ENCODE measurements at regions not wholly inside any gene's neighbourhood (a gene's known extent, or its start where the extent isn't known, plus 50 kb on each side); places are given as distances from the start of the nearest gene placed in this dataset.
"Not testable (repeated sequence)": the region's sequence is repeated elsewhere in the genome, so short reads cannot be mapped to it uniquely, and the experiment has no call there.

GRCh38 chr18:8499810-8500675 lies 109.2 kb upstream of the RAB12 start:
- no peak for DNase-seq (ENCODE audit: low spot score)

DNA sequence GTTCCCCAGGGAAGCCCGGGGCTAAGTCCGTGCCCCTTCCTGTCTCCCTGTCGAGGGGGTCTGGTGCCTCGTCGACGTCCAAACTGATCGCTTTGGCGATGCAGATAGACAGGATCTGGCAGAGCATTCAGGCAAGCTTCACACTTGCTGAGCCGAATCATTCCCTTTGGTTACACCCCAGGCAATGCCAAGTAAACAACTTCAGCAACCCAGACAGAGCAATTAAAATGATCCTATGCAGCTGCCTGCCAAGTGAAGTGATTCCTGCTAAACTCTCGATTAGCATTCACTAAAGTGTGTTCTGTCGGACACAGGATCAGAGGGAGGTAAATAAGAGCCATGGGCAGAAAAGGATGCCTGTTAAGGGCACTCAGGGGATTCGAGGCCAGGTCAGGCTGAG lies 108.2 kb upstream of the RAB12 start:
- no peak for DNase-seq (ENCODE audit: low spot score)

GRCh38 chr18:8503248-8503647 lies 106.0 kb upstream of the RAB12 start:
- no peak for DNase-seq (ENCODE audit: low spot score)

GRCh38 chr18:8504424-8504823 lies 104.8 kb upstream of the RAB12 start:
- no peak for DNase-seq (ENCODE audit: low spot score)

GRCh38 chr18:8504880-8505435 lies 104.3 kb upstream of the RAB12 start:
- no peak for DNase-seq (ENCODE audit: low spot score)

- DNase-seq (ENCODE audit: low spot score), result no peak
Measured at GRCh38 chr18:8506251-8507049, 102.8 kb upstream of the RAB12 start.

GRCh38 chr18:8507361-8507760 lies 101.9 kb upstream of the RAB12 start:
- DNase-seq (ENCODE audit: low spot score), result no peak

- DNase-seq (ENCODE audit: low spot score), result no peak
Measured at GRCh38 chr18:8507915-8508705, 101.1 kb upstream of the RAB12 start.

- DNase-seq (ENCODE audit: low spot score), result no peak
Measured at GRCh38 chr18:8513249-8513648, 96.0 kb upstream of the RAB12 start.

DNA sequence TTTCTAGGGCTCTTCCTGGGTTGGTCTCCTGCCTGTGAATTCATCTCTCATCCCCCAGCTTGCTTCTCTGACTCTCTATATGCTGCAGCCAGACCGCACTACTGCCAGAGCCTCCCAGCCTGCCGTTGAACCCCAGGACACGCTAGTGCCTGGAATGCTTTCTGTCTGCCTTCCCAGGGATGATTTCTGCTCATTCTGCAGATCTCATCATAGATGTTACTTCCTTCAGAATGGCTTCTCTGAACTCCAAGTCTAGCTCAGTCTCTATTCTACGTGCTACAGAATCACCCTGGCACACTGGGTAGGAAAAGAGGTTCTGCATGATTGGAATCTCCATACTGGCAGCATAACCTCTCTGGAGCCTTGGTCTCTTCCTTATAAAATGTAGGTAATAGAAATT lies 94.8 kb upstream of the RAB12 start:
- no peak for DNase-seq (ENCODE audit: low spot score)

- no peak for DNase-seq (ENCODE audit: low spot score)
Measured at GRCh38 chr18:8515142-8515865, 93.9 kb upstream of the RAB12 start.

- DNase-seq (ENCODE audit: low spot score), result no peak
Measured at GRCh38 chr18:8516371-8517250, 92.6 kb upstream of the RAB12 start.

DNA sequence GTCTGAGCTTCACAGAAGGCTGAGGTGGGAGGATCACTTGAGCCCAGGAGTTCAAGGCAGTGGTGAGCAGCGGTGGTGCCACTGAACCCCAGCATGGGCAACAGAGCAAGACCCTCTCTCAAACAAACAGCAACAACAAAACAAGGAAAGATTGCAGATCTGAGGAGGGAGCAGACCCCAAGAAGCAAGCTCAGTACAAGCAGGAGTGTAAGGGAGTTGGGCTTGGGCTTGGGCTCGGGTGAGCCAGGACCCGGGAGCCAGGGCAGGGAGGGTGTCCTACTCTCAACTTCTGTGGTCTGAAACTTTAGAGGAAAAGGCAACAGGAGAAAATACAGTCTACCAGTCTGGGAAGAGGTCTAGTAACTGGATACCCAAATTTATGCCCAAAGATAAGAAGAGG lies 92.0 kb upstream of the RAB12 start:
- DNase-seq (ENCODE audit: low spot score), result no peak

DNA sequence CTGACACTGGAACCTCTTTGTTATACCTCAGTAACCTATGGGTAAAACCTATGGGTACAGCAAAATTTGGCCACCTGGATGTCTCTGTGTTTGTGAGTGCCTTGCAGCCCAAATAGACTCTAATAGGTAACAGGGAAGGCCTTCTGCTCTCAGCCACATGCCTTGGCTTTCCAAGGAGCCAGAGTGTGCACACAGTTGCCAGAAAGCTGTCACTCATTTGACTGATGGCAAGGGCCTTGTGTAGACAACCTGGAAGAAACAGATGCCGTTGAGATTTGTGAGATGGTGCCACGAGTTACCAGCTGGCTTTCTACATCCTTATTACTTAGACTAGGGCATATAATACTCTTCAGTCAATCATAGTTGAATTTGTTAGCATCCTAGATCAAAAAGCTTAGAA lies 90.1 kb upstream of the RAB12 start:
- no peak for DNase-seq (ENCODE audit: low spot score)

DNA sequence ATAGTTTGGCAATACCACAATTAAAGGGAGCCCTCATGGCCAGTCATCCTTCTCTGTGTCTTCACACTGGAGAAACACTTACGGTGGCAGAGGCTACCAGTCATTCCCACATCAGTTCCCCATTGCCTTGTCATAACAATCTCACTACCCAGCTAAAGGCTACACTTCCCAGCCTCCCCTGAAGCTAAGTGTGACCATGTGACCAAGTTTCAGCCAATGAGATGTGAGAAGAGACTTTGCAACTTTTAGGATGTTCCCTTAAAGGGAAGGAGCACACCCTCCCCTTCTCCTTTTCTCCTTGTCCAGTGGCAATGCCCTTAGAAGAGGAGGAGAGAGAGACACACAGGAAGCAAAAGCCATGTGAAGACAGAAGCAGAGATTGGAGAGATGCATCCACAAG lies 89.0 kb upstream of the RAB12 start:
- no peak for DNase-seq (ENCODE audit: low spot score)

- DNase-seq (ENCODE audit: low spot score), result no peak
Measured at GRCh38 chr18:8522756-8523155, 86.5 kb upstream of the RAB12 start.

DNA sequence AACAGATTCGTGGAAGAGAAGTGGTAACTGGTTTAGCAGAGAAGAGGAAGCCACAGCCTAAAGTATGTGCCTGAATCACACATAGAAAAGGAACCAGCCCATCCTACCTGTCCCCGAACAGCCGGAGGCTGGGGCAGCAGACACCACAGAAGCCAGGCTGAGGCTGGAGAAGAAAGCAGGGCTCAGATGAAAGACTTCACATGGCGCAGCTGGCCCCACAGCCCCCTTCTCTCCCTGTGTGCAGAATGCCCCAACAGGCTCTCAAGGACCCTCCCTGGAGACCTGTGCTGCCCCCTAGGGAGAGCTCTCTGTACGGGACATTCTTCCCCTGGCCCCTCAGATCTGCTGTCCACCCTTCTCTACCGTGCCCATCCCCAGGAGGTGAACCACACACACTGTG lies 83.5 kb upstream of the RAB12 start:
- no peak for DNase-seq (ENCODE audit: low spot score)

DNA sequence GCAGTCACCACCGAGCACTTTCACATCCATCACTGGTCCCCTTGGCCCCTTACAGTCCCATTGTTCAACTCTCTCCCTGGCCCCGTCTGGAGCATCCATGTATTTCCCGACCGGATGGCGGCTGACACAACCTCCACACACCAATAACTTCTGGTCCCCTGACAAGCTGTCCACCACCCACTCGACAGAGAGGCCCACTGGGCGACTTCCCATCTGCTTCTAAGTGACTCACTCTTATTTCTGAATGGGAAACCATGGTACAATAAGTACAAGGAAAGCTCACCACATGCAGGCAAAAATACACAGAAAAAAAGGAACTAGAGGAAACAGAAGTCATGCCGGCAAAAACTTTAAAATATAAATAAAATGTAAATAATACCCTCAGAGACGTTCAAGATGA lies 82.9 kb upstream of the RAB12 start:
- no peak for DNase-seq (ENCODE audit: low spot score)

GRCh38 chr18:8529609-8530008 lies 79.6 kb upstream of the RAB12 start:
- no peak for DNase-seq (ENCODE audit: low spot score)

GRCh38 chr18:8531084-8531483 lies 78.2 kb upstream of the RAB12 start:
- not testable (repeated sequence) for DNase-seq (ENCODE audit: low spot score)

Measured in ureter (tissue), 1 donor.